K562 (cell line): ENCODE measurements at regions not wholly inside any gene's neighbourhood (a gene's known extent, or its start where the extent isn't known, plus 50 kb on each side); places are given as distances from the start of the nearest gene placed in this dataset.

Source experiments
- ATAC-seq: fragments of 200-7000 bp; cut with Tn5 transposase; 3 replicates; pipeline ENCODE4 v1.9.1; 2020; ENCODE audit warnings: moderate library complexity
- BruUV-seq: library from RNA; stranded (reverse); fragments of 400-500 nt; replicated peaks from 2 replicates; lab custom pipeline; 2021; lab: Mats Ljungman, UMichigan
- CTCF ChIA-PET: fragments of 300-600 bp; formaldehyde crosslinking; extraction: SDS; loops from one replicate; lab custom pipeline; 2021; ENCODE audit warnings: low intra/inter-chr PET ratio; lab: Yijun Ruan, JAX
- POLR2A ChIA-PET: fragments of 300-600, 350-650 bp; sonication (Branson Sonifier 250); formaldehyde crosslinking; extraction: SDS; loops from one replicate; lab custom pipeline; 2021; ENCODE audit warnings: antibody characterized with exemption, inconsistent platforms; lab: Yijun Ruan, JAX
- DNase-seq, 4 experiments: peaks; one replicate each; pipeline versions ENCODE4 v3.0.0 to v3.0.0-alpha.2; 2011 to 2018; ENCODE audit warnings: low spot score in 3 of 4, mixed read lengths in 3 of 4; ENCODE audit errors: extremely low read depth in 1 of 4
- FAIRE-seq: peaks from 2 replicates; lab custom pipeline; 2011; peaks lifted over from hg19 to GRCh38; lab: Jason Lieb, UNC
- H2AFZ ChIP-seq: 2 replicates; pipeline ENCODE4 v1.6.0; 2011; ENCODE audit warnings: low read depth, low read length, control low read depth, inconsistent platforms
- H3K27ac ChIP-seq: fragments of 200-600 bp; 3 replicates; pipeline ENCODE4 v1.8.0; 2011; ENCODE audit warnings: low read depth, mild to moderate bottlenecking, control low read depth, inconsistent platforms, low read length, moderate library complexity, mixed read lengths; ENCODE audit errors: extremely low read depth
- H3K27me3 ChIP-seq, 2 experiments: fragments of 300-600 bp in 1 of 2; 2 replicates in 1 of 2; 3 replicates in 1 of 2; pipeline versions ENCODE4 v1.6.0 to v1.8.0; 2011; ENCODE audit warnings: inconsistent platforms in 2 of 2, low read length in 2 of 2, mild to moderate bottlenecking in 1 of 2, mixed read lengths in 1 of 2, moderate library complexity in 1 of 2; ENCODE audit not compliant: control insufficient read depth in 2 of 2, insufficient read depth in 2 of 2
- H3K36me3 ChIP-seq: fragments of 300-600 bp; 3 replicates; pipeline ENCODE4 v1.8.0; 2011; ENCODE audit warnings: mild to moderate bottlenecking, low read length, inconsistent platforms; ENCODE audit not compliant: control insufficient read depth, insufficient read depth
- H3K4me1 ChIP-seq, 2 experiments: fragments of 200-600 bp in 1 of 2; replicated peaks in 1 of 2; 2 replicates in 1 of 2; 3 replicates in 1 of 2; pipeline versions ENCODE4 v1.5.1 to v1.8.0; 2011; ENCODE audit warnings: inconsistent platforms in 2 of 2, low read length in 2 of 2, mild to moderate bottlenecking in 1 of 2, mixed read lengths in 1 of 2, moderate library complexity in 1 of 2; ENCODE audit not compliant: control insufficient read depth in 2 of 2, insufficient read depth in 2 of 2
- H3K4me2 ChIP-seq: 2 replicates; pipeline ENCODE4 v1.6.1; 2011; ENCODE audit warnings: low read length, control low read depth, inconsistent platforms, mixed read lengths; ENCODE audit not compliant: insufficient read depth
- H3K4me3 ChIP-seq: fragments of 200-600 bp; sonication (generic), shearing (Covaris generic); 2 replicates; pipeline ENCODE4 v1.5.1; 2016; ENCODE audit warnings: control low read depth, inconsistent platforms
- H3K79me2 ChIP-seq: fragments of 200-600 bp; 3 replicates; pipeline ENCODE4 v1.8.0; 2011; ENCODE audit warnings: low read length, inconsistent platforms; ENCODE audit not compliant: control insufficient read depth, insufficient read depth
- H3K9ac ChIP-seq, 2 experiments: 2 replicates each; pipeline versions ENCODE4 v1.6.0 to v1.6.1; 2011; ENCODE audit warnings: low read depth in 2 of 2, low read length in 2 of 2, control low read depth in 1 of 2, inconsistent platforms in 1 of 2, mild to moderate bottlenecking in 1 of 2, mixed read lengths in 1 of 2; ENCODE audit not compliant: insufficient read depth in 1 of 2
- H3K9me1 ChIP-seq: one replicate; pipeline ENCODE4 v1.6.0; 2011; ENCODE audit warnings: inconsistent platforms, mild to moderate bottlenecking, low read length, moderate library complexity; ENCODE audit not compliant: control insufficient read depth, insufficient read depth
- H3K9me3 ChIP-seq: replicated peaks from 2 replicates; pipeline ENCODE4 v1.5.1; 2011; ENCODE audit warnings: low read depth, low read length, inconsistent platforms; ENCODE audit not compliant: control insufficient read depth, insufficient read depth
- H4K20me1 ChIP-seq: replicated peaks from 2 replicates; pipeline ENCODE4 v1.6.1; 2011; ENCODE audit warnings: low read length, inconsistent platforms, mixed read lengths; ENCODE audit not compliant: control insufficient read depth, insufficient read depth
- KLF16 ChIP-seq: IDR thresholded peaks from 2 replicates; pipeline ENCODE4 v1.6.1; 2016; ENCODE audit warnings: antibody characterized with exemption
- KLF6 ChIP-seq: fragments of 250-450 bp; sonication (Bioruptor Pico); IDR thresholded peaks from 2 replicates; pipeline ENCODE4 v1.4.0; 2020; ENCODE audit warnings: mild to moderate bottlenecking, moderate library complexity, borderline replicate concordance
- SMAD3 ChIP-seq: fragments of 450-650 bp; formaldehyde crosslinking; conservative IDR thresholded peaks from 2 replicates; pipeline ENCODE4 v1.4.0; 2020; ENCODE audit warnings: mild to moderate bottlenecking
- TEAD2 ChIP-seq: fragments of 450-650 bp; IDR thresholded peaks from 2 replicates; pipeline ENCODE4 v1.6.1; 2016; ENCODE audit warnings: missing genetic modification characterization, control low read depth, missing compliant biosample characterization
- ZFP1 ChIP-seq: fragments of 450-650 bp; formaldehyde crosslinking; IDR thresholded peaks from 2 replicates; pipeline ENCODE4 v1.4.0; 2020; ENCODE audit warnings: mild to moderate bottlenecking, mixed read lengths
- ZNF253 ChIP-seq: fragments of 250-450 bp; sonication (Bioruptor Pico); conservative IDR thresholded peaks from 2 replicates; pipeline ENCODE4 v1.6.1; 2021; ENCODE audit warnings: mild to moderate bottlenecking
- ZNF316 ChIP-seq: fragments of 450-650 bp; IDR thresholded peaks from 2 replicates; pipeline ENCODE4 v1.6.1; 2016
- WGBS: fragments of 100-300 bp; shearing (Covaris generic); methylation state at CpG from one replicate; pipeline ENCODE4 v1.1.6; 2016; ENCODE audit warnings: low coverage, mixed read lengths; ENCODE audit not compliant: insufficient coverage; ENCODE audit errors: missing lambda C conversion rate; 5-methylcytosine and 5-hydroxymethylcytosine counted together
- in situ Hi-C: fragments of 300-500 bp; cut with MboI; formaldehyde crosslinking; loops from 4 replicates; pipeline ENCODE4 v1.15.0; 2018; ENCODE audit warnings: inconsistent platforms, mixed read lengths
- intact Hi-C: fragments of 100-400 bp; cut with micrococcal nuclease; formaldehyde crosslinking; loops from 2 replicates; pipeline ENCODE4 v1.14.2; 2022
- TF ChIP-seq, protein P1 (sequence below): fragments of 250-450 bp; sonication (Bioruptor Pico); IDR thresholded peaks from 2 replicates; pipeline ENCODE4 v1.9.0; 2021; ENCODE audit warnings: mild to moderate bottlenecking
- TF ChIP-seq, protein P2 (sequence below): fragments of 200-600 bp; sonication (generic); IDR thresholded peaks from one replicate; pipeline ENCODE4 v1.6.1; 2012; ENCODE audit warnings: mild to moderate bottlenecking, low read depth, low read length, inconsistent platforms

DNA sequence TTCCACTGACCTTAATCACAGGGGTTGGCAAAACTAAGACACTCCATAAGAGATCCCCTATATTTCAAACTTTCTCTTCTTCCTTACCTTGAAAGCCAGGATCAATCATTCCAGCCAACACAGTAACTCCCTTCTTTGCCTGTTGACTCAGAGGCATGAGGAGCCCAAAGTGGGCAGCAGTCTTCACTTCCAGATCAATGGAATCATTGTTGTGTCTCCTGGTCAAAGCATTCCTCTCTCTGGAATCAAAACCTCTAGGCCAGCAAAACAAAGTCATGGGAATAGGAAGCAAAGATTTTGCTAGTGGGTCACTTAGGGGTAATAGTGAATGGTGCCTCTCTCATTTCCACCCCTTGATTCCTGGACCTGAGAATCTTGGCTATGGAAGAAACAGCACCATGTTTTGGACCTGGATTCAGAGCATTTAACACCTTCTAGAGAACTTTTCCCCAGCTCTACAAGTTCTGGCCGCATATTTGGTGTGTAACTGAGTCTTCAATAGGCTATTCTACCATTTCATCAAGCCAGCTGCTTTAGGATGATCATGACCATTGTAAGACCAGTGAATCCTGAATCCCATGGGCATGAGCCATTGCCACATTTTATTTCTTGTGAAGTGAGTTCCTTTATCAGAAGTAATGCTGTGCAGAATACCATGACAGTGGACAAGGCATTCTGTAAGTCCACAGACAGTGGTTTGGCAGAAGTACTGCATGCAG lies 65.7 kb upstream of the SERPINE2 start:
- Histone ChIP-seq H3K4me2 (no peak overlapping the region), H4K20me1 (no peaks in the 10 kb centered on the region), H3K9me3 (no peaks in the 10 kb centered on the region), H3K4me1 (no peaks in the 10 kb centered on the region), H3K9me1 (no peaks in the 10 kb centered on the region), H3K27me3 (no peaks in the 10 kb centered on the region), H3K9ac (no peak overlapping the region), H3K27ac (no peak overlapping the region), H3K4me3 (no peak overlapping the region), H3K79me2 (no peaks in the 10 kb centered on the region), H3K36me3 (no peaks in the 10 kb centered on the region), H2AFZ (no peak overlapping the region)
- DNase-seq (no peak), FAIRE-seq (no peak), ATAC-seq (no peak)
- POLR2A ChIA-PET: no interaction called here
- CTCF ChIA-PET: no interaction called here
- no TSS peak for BruUV-seq
- intact Hi-C loops: no loop called here
- TF ChIP-seq KLF16 (no peak), ZFP1 (CRISPR knock-in tag) (no peak), SMAD3 (CRISPR knock-in tag) (no peak), TEAD2 (tag) (no peak), KLF6 (CRISPR knock-in tag) (no peak), ZNF253 (CRISPR knock-in tag) (no peak), ZNF316 (no peak)
- TF ChIP-seq, protein P1, sequence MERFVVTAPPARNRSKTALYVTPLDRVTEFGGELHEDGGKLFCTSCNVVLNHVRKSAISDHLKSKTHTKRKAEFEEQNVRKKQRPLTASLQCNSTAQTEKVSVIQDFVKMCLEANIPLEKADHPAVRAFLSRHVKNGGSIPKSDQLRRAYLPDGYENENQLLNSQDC (CRISPR knock-in tag): no peak
- TF ChIP-seq, protein P2, sequence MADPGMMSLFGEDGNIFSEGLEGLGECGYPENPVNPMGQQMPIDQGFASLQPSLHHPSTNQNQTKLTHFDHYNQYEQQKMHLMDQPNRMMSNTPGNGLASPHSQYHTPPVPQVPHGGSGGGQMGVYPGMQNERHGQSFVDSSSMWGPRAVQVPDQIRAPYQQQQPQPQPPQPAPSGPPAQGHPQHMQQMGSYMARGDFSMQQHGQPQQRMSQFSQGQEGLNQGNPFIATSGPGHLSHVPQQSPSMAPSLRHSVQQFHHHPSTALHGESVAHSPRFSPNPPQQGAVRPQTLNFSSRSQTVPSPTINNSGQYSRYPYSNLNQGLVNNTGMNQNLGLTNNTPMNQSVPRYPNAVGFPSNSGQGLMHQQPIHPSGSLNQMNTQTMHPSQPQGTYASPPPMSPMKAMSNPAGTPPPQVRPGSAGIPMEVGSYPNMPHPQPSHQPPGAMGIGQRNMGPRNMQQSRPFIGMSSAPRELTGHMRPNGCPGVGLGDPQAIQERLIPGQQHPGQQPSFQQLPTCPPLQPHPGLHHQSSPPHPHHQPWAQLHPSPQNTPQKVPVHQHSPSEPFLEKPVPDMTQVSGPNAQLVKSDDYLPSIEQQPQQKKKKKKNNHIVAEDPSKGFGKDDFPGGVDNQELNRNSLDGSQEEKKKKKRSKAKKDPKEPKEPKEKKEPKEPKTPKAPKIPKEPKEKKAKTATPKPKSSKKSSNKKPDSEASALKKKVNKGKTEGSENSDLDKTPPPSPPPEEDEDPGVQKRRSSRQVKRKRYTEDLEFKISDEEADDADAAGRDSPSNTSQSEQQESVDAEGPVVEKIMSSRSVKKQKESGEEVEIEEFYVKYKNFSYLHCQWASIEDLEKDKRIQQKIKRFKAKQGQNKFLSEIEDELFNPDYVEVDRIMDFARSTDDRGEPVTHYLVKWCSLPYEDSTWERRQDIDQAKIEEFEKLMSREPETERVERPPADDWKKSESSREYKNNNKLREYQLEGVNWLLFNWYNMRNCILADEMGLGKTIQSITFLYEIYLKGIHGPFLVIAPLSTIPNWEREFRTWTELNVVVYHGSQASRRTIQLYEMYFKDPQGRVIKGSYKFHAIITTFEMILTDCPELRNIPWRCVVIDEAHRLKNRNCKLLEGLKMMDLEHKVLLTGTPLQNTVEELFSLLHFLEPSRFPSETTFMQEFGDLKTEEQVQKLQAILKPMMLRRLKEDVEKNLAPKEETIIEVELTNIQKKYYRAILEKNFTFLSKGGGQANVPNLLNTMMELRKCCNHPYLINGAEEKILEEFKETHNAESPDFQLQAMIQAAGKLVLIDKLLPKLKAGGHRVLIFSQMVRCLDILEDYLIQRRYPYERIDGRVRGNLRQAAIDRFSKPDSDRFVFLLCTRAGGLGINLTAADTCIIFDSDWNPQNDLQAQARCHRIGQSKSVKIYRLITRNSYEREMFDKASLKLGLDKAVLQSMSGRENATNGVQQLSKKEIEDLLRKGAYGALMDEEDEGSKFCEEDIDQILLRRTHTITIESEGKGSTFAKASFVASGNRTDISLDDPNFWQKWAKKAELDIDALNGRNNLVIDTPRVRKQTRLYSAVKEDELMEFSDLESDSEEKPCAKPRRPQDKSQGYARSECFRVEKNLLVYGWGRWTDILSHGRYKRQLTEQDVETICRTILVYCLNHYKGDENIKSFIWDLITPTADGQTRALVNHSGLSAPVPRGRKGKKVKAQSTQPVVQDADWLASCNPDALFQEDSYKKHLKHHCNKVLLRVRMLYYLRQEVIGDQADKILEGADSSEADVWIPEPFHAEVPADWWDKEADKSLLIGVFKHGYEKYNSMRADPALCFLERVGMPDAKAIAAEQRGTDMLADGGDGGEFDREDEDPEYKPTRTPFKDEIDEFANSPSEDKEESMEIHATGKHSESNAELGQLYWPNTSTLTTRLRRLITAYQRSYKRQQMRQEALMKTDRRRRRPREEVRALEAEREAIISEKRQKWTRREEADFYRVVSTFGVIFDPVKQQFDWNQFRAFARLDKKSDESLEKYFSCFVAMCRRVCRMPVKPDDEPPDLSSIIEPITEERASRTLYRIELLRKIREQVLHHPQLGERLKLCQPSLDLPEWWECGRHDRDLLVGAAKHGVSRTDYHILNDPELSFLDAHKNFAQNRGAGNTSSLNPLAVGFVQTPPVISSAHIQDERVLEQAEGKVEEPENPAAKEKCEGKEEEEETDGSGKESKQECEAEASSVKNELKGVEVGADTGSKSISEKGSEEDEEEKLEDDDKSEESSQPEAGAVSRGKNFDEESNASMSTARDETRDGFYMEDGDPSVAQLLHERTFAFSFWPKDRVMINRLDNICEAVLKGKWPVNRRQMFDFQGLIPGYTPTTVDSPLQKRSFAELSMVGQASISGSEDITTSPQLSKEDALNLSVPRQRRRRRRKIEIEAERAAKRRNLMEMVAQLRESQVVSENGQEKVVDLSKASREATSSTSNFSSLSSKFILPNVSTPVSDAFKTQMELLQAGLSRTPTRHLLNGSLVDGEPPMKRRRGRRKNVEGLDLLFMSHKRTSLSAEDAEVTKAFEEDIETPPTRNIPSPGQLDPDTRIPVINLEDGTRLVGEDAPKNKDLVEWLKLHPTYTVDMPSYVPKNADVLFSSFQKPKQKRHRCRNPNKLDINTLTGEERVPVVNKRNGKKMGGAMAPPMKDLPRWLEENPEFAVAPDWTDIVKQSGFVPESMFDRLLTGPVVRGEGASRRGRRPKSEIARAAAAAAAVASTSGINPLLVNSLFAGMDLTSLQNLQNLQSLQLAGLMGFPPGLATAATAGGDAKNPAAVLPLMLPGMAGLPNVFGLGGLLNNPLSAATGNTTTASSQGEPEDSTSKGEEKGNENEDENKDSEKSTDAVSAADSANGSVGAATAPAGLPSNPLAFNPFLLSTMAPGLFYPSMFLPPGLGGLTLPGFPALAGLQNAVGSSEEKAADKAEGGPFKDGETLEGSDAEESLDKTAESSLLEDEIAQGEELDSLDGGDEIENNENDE: no peak
- in situ Hi-C loops: no loop called here
- WGBS: 0% methylated on average over 1 of the region's 1 CpG
